Osteoblast (primary cell): ENCODE measurements at regions not wholly inside any gene's neighbourhood (a gene's known extent, or its start where the extent isn't known, plus 50 kb on each side); places are given as distances from the start of the nearest gene placed in this dataset.

Source experiments
- DNase-seq: peaks from one replicate; pipeline ENCODE4 v3.0.0; 2011; ENCODE audit warnings: low spot score, mixed read lengths; ENCODE audit not compliant: insufficient read length; ENCODE audit errors: missing footprints
- H2AFZ ChIP-seq: 2 replicates; pipeline ENCODE4 v1.6.0; 2011; ENCODE audit warnings: mild to moderate bottlenecking, low read length
- H3K27ac ChIP-seq: 2 replicates; pipeline ENCODE4 v1.5.1; 2011; ENCODE audit warnings: mild to moderate bottlenecking, low read depth, low read length, moderate library complexity
- H3K27me3 ChIP-seq: 2 replicates; pipeline ENCODE4 v1.6.0; 2012; ENCODE audit warnings: mild to moderate bottlenecking, control low read depth, inconsistent platforms, low read length, moderate library complexity; ENCODE audit not compliant: insufficient read depth
- H3K36me3 ChIP-seq: 2 replicates; pipeline ENCODE4 v1.5.1; 2011; ENCODE audit warnings: mild to moderate bottlenecking, low read length, control low read depth, moderate library complexity; ENCODE audit not compliant: insufficient read depth
- H3K4me1 ChIP-seq: 2 replicates; pipeline ENCODE4 v1.5.1; 2011; ENCODE audit warnings: mild to moderate bottlenecking, low read length, control low read depth, moderate library complexity; ENCODE audit not compliant: insufficient read depth
- H3K4me2 ChIP-seq: 2 replicates; pipeline ENCODE4 v1.6.0; 2011; ENCODE audit warnings: mild to moderate bottlenecking, low read length; ENCODE audit not compliant: insufficient read depth
- H3K4me3 ChIP-seq: fragments of 200-600 bp; sonication (generic); 3 replicates; pipeline ENCODE4 v1.5.1; 2012; ENCODE audit warnings: mild to moderate bottlenecking, low read length, inconsistent platforms; ENCODE audit not compliant: insufficient read depth
- H3K79me2 ChIP-seq: 2 replicates; pipeline ENCODE4 v1.6.0; 2012; ENCODE audit warnings: mild to moderate bottlenecking, low read length, control low read depth, inconsistent platforms; ENCODE audit not compliant: insufficient read depth
- H3K9me3 ChIP-seq: 2 replicates; pipeline ENCODE4 v1.5.1; 2011; ENCODE audit warnings: low read depth, low read length, control low read depth
- H4K20me1 ChIP-seq: 2 replicates; pipeline ENCODE4 v1.6.0; 2012; ENCODE audit warnings: mild to moderate bottlenecking, low read length, control low read depth; ENCODE audit not compliant: insufficient read depth
- CTCF ChIP-seq: IDR thresholded peaks from 2 replicates; pipeline ENCODE4 v1.5.1; 2011; ENCODE audit warnings: mild to moderate bottlenecking, low read depth, low read length, moderate library complexity; ENCODE audit errors: extremely low read depth

DNA sequence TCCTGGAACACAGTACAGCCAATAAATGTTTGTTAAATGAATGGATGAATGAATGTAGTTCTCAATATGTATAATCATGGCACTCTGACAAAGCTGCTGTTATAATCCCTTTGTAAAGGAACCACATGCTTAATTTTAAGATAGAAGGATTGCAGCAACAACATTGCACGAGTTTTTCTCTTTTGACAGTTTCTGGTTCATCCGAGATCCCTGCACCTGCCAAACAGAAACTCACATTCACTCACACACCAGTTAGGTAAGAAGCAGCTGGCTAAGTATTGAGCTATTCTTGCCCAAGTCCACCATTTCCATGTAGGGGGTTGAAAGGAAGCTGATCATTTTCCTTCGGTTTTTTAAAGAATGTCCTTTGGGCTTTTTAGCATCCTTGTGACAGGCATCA lies 133.7 kb upstream of the MAP1B start:
- H3K4me1 ChIP-seq: no peaks in the 10 kb centered on the region
- TF ChIP-seq CTCF: no peak
- no peak overlapping the region for H3K27ac ChIP-seq
- H3K4me2 ChIP-seq: no peak overlapping the region
- H2AFZ ChIP-seq: no peak overlapping the region
- no peaks in the 10 kb centered on the region for H4K20me1 ChIP-seq
- no peak overlapping the region for H3K4me3 ChIP-seq
- DNase-seq: no peak
- H3K79me2 ChIP-seq: no peaks in the 10 kb centered on the region
- H3K9me3 ChIP-seq: no peaks in the 10 kb centered on the region
- H3K36me3 ChIP-seq: no peaks in the 10 kb centered on the region
- H3K27me3 ChIP-seq: peaks cover 3% of the 10 kb centered on the region

DNA sequence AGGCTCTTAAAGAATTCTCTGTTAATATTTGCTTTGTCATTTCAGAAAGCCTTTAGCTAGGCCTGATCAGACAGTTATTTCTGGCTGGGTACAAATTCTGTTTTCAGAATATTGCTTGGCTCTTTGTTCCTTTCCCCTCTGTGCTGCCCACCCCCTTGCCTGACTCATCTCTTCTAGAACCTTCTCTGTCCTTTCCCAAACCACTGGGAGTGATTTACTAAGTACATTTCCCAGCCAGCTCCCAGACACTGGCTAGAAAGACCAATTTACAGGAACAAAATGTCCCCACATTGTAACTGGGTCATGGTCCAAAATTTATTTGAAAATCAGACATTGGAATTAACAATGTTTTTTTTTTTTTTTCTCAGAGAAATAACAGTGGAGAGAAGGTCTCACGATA lies 133.1 kb upstream of the MAP1B start:
- Histone ChIP-seq H3K27ac (no peak overlapping the region), H3K4me3 (no peak overlapping the region), H3K4me1 (no peaks in the 10 kb centered on the region), H3K4me2 (no peak overlapping the region), H4K20me1 (no peaks in the 10 kb centered on the region), H3K27me3 (peaks cover 6% of the 10 kb centered on the region), H3K9me3 (no peaks in the 10 kb centered on the region), H3K36me3 (no peaks in the 10 kb centered on the region), H2AFZ (no peak overlapping the region), H3K79me2 (no peaks in the 10 kb centered on the region)
- DNase-seq: no peak
- TF ChIP-seq CTCF: no peak

DNA sequence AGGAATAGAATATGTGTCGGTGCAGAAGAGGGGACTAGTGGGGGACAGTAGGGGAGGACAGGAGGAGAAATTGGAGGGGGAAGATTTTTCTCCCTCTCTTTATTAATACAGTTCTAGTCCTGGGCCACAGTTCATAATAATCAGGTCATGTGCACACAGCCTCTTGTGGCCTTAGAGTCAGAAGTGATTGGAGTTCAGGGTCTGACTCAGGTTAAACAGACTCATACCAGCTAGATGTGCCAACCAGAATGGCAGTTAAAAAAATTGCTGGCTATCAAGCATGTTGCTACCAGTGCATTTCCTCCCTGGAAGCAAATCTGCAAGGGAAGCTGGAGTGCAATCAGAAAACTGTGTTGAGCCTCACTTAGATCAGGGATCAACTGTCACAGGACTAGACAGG lies 132.7 kb upstream of the MAP1B start:
- no peak for DNase-seq

GRCh38 chr5:71976449-71976848 lies 130.8 kb upstream of the MAP1B start:
- Histone ChIP-seq H3K4me2 (no peak overlapping the region), H3K4me3 (no peak overlapping the region), H3K79me2 (no peaks in the 10 kb centered on the region), H3K36me3 (no peaks in the 10 kb centered on the region), H2AFZ (no peak overlapping the region), H4K20me1 (no peaks in the 10 kb centered on the region), H3K27ac (no peak overlapping the region), H3K9me3 (no peaks in the 10 kb centered on the region), H3K4me1 (no peaks in the 10 kb centered on the region), H3K27me3 (peaks cover 6% of the 10 kb centered on the region)
- no peak for DNase-seq
- TF ChIP-seq CTCF: no peak

More for the DNA sequence above, 132.7 kb upstream of the MAP1B start:
- H3K27me3 ChIP-seq: peaks cover 6% of the 10 kb centered on the region
- H2AFZ ChIP-seq: no peak overlapping the region
- no peak overlapping the region for H3K27ac ChIP-seq
- no peaks in the 10 kb centered on the region for H3K79me2 ChIP-seq
- no peaks in the 10 kb centered on the region for H3K4me1 ChIP-seq
- no peak overlapping the region for H3K4me2 ChIP-seq
- H3K9me3 ChIP-seq: no peaks in the 10 kb centered on the region
- no peaks in the 10 kb centered on the region for H3K36me3 ChIP-seq
- no peak for TF ChIP-seq CTCF
- H4K20me1 ChIP-seq: no peaks in the 10 kb centered on the region
- no peak overlapping the region for H3K4me3 ChIP-seq
